B cell (primary cell): ENCODE measurements at regions not wholly inside any gene's neighbourhood (a gene's known extent, or its start where the extent isn't known, plus 50 kb on each side); places are given as distances from the start of the nearest gene placed in this dataset.

Experiments used
- CTCF ChIP-seq: fragments of 200-600 bp; IDR thresholded peaks from one replicate; pipeline ENCODE4 v1.8.0; 2022; ENCODE audit warnings: antibody characterized with exemption, mild to moderate bottlenecking
- EZH2 ChIP-seq: IDR thresholded peaks from 2 replicates; pipeline ENCODE4 v1.6.1; 2012; ENCODE audit warnings: borderline replicate concordance, low read depth, mild to moderate bottlenecking, moderate library complexity, low read length; ENCODE audit not compliant: insufficient read depth, poor library complexity, severe bottlenecking

GRCh38 chr6:141593311-141593710 lies 539.4 kb upstream of the GJE1 start:
- TF ChIP-seq CTCF (no peak), EZH2 (no peak)
